Suprapubic skin (tissue), 4 donors: ENCODE measurements at regions not wholly inside any gene's neighbourhood (a gene's known extent, or its start where the extent isn't known, plus 50 kb on each side); places are given as distances from the start of the nearest gene placed in this dataset.

Experiments used
- EP300 ChIP-seq: sonication (generic); formaldehyde crosslinking; IDR thresholded peaks from one replicate; pipeline ENCODE4 v1.6.1; 2017; ENCODE audit warnings: antibody characterized with exemption
- POLR2AphosphoS5 ChIP-seq, 3 donors: sonication (generic); formaldehyde crosslinking; IDR thresholded peaks; one replicate each; pipeline ENCODE4 v1.6.1; 2017; ENCODE audit warnings: antibody characterized with exemption in 3 of 3

GRCh38 chr12:90260136-90260535, 551.5 kb upstream of the ATP2B1 start:
- no peak for TF ChIP-seq POLR2AphosphoS5 (IDR thresholded peaks at IDR 0.05)
- no peak for TF ChIP-seq EP300
